ENCODE measurements at regions not wholly inside any gene's neighbourhood (a gene's known extent, or its start where the extent isn't known, plus 50 kb on each side); places are given as distances from the start of the nearest gene placed in this dataset.

DNA sequence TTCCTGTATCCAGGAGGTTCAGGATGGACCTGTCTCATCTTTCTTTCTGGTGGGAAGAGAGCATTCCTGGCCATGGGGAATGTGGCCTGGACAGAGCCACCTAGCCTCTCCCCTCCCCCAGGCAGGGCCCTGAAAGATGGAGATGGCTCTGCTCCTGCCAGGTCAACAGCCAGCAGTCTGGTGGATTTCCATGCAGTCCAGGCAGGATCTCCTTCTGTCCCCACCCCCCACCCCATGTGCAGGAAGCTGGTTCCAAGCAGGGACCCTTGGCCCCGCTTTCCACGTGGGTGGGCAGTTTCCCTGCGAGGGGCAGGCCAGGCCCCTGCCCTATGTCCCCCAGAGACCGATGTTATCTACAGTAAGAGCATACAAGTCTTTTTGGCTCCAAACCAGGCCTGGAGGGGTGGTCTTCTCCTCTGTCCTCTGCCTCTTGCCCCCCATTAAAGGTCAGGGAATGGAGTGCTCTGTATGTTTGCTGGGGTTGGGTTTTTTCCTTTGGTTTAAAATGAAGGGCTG is 240.5 kb downstream of the SEC14L1 start:
- no peak for DNase-seq

DNA sequence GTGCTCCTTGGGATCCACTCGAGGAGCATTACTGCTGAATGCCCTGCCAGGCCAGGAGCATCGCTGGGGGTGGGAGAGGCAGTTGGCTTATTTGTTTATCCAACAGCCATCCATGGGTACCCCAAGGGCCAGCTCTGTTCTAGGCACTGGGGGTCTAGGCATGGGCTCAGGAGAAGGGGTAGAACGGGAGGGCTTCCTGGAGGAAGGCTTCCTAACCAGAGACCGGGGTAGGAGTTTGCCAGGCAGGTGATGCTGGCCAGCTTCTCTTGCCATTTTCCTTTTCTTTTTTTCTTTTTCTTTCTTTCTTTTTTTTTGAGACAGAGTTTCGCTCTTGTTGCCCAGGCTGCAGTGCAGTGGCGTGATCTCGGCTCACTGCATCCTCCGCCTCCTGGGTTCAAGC is 241.0 kb downstream of the SEC14L1 start:
- DNase-seq, result no peak

DNA sequence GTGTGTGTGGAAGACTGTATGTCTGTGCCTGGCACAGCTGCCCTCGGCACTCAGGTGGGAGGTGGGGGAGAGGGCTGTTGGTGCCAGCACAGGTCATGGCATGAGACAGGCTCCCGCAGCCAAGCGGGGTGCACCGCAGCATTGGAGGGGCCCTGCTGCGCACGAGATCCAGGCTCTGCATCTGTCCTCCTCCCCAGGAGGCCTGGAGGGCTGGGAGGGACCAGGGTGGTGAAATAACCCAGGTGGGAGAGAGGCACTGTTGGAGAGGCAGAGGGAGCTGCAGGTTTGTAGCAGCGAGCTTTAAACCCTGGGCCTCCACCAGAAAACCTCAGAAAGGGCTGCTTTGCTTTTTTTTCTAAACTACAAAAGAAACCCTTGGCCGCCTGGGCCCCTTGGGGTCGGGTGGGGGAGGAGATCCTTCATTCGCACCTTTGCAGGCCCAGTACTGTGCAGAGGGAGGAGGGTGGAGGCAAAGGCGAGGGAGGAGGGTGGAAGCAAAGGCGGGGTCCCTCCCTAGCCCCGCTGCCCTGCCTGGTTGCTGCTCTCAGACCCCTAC is 241.7 kb downstream of the SEC14L1 start:
- no peak for DNase-seq

DNA sequence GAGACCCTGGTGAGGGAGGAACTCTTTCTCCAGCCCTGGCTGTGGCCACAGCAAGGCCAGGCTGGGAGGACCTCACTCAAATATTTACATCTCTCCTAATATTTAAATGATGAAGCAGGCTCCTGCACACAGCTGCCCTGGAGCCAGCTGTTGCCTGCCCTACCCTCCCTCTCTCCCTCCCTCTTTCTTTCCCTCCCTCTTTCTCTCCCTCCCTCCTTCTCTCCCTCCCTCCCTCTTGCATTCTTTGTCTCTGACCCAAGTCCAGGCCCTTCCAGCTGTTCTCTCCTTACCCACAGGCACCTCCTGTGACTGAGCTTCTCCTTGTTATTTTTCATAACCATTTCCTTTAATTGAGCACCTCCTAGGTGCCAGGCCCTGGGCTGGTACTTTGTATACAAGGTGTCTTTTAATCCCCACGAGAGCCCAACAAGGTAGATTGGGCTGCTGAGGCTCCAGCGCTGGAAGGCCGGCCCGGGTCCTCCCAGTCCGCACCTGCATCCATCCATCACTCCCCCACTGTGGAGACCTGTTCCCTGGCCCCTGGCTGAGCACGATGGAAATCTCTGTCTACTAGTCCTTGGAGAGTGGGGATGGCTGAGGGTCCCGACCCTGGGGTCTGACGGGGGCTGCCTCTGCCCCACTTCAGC is 242.3 kb downstream of the SEC14L1 start:
- DNase-seq, result no peak

DNA sequence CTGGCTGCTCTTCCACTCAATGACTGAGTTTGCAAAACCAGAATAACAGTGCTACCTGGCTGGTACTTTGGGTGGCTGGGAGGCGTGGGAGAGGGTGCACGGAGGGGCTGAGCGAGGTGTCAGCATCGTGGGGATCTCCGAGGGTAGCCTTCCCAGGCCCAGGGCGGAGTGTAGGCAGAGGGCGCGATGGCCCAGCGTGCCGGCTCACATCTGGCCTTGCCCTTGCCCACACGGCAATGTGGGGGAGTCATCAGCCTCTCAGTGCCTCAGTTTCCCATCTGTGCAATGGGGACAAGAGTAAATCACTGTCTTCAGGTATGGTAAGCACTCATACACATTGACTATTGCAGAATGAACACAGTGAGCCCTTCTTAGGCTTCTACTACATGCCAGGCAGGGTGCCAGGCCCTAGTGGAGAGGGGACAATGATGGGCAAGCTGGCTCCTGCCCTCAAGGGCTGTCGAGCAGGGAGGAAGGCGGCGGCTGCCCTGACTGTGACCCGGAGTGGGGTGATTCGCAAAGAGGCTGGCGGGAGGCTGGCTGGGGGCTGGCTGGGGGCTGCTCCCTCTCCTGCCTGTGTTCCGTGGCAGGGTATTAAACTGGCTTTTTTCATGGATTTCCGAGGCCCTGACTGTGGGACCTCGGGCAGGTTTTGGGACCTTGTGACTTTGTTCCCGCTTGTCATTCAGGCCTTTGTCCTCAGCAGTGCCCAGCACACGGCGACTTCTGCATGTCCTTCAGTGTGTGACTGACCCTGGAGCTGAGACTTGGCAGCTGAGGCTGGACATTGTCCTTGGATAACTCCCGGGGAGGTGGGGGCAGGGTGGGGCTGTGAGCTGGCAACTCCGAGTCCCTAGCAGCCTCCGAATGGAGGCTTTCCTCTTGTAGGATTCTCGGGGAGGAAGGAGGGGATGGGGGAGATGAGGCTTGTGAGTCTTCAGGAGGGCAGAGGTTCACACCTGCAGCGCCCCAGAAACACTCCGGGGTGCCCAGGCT is 243.1 kb downstream of the SEC14L1 start:
- DNase-seq, result no peak

DNA sequence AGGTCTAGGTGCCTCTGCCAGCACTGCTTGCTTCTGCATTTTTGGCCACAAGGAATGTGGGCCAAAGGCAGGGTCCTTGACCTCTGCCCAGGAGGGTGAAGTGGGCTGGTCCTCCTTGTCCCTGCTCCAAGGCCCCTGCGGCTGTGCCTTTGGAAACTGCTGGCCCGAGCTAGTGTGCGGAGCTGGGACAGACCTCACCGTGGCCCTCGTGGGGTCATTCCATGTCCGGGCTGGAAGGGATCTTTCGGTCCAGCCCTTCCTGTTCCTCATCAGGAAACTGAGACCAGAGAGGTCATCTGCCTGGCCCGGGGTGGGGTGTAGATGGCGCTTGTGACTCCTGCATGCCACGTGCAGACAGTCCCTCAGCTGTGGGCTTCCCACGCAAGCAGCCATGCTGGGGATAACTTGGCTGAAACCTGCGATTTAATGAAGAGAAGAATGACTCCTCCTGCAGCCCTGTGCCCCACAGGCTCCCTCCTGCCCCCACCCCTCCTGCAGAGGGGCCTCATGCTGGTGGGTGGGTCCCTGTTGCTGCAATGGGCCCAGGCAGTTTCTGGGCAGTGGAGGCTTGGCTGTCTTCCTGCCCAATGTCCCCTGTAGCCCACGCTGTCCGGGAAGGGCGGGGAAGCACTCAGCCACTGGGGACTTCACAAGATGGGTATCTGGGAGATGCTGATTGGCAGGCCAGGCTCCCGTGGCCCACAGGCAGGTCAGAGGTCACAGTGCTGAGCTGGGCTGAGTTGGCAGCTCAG is 245.2 kb downstream of the SEC14L1 start:
- DNase-seq, result peak; percentile 36

DNA sequence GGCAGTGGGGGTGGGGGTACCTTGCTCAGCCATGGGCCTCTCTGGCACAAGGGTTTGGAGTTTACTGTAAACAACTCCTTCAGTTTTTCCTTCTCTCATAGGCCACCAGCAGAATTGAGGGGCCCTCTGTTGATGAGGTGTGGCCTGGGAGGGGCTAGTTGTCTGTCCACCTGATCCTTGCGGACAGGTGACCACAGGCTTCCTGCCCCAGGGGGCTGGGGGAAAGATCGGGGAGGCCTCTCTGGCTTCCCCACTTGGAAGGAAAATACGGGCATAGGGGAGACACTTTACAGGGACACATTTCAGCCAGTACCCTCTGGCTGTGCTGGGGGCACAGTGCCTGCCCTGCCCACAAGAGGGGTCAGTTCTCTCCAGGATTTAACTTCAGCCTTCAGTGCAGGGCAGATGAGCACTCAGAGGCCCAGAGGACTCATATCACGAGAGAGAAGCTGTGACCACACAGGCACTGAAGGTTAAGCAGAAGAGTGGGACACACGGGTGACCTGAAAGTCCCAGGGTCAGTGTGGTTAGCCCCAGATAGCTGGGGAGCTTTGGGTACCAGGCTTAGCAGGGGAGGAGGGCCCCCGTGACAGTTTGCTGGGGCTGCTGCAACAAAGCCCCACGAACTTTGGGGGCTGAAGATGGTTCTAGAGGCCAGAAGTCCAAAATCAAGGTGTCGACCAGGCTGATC is 245.9 kb downstream of the SEC14L1 start:
- DNase-seq, result no peak

DNA sequence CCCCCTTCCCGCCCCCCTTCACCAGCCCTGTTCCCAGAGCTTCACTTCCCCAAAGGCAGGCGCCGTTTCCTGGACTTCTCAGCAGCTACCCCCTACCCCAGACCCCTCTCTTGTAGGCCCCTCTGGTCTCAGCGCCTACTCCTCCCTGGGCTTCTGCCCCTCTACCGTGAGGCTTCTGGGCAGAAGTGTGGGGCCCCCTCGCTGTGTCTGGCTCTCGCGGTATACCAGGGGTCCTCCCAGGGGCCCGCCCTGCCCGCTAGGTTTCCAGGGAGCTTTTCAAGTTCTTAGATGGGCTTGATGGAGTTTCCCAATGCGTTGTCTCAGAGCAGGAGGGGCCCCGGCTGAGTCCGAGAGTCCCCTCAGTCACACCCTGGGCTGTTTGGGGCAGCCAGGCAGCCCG is 247.1 kb downstream of the SEC14L1 start:
- DNase-seq, result no peak

DNA sequence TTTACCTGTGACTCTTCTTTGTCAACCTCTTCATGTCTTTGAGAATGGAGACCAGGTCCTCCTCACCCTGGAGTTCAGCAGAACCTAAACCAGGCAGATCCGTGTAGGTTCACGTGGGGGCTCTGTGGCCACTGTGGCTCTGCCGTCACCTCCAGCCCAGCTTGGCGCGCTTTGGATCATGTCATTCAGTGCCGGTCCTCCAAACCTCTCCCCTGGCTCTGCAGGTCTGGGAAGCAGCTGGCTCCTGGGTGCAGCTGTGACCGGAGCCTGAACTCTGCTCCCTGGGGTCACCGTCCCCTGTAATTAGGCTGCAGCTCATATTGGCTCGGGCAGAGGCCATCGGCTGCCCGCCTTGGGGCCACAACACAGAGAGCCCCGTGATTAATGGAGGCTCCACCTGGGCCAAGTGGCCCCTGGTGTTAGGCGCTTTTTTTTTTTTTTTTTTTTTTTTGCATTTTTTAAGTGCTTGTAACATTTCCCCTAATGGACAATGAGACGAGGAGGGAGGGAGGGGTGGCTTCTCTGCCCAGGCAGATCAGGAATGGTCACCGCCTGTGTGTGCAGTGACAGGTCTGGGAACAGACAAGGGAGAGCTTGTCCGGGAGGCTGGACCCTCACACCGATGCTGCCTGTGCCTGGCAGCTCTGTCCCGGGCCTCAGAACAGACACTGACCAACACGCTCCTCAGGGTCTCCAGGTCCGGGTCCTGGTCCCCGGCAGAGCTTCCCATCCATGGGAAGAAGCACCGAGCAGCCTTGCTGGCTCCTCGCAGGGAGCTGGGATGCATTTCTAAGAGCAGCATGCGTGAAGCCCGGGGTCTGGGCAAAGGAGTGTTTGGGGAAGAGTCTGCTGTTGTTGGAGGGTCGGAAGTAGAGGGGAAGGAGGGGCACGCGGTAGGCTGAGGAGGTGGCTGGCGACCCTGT is 247.9 kb downstream of the SEC14L1 start:
- no peak for DNase-seq

DNA sequence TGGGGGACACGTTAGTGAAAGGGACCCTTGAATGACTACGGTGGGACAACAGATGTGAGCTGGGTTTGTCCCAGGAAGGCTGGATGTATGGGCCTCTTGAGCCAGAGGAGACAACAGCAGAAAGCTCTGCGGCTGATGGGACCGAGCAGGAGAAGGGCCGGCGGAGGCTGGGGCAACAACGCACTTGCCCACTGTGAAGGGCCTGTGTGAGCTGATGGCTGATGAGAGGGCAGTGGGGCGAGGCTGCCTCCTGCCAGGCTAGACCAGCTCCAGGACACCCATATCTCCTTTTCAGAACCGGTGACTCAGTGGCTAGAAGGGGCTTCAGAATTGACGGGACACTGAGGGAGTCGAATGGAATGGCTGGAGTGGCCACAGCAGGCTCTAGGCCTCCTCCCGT is 250.1 kb downstream of the SEC14L1 start:
- no peak for DNase-seq

DNA sequence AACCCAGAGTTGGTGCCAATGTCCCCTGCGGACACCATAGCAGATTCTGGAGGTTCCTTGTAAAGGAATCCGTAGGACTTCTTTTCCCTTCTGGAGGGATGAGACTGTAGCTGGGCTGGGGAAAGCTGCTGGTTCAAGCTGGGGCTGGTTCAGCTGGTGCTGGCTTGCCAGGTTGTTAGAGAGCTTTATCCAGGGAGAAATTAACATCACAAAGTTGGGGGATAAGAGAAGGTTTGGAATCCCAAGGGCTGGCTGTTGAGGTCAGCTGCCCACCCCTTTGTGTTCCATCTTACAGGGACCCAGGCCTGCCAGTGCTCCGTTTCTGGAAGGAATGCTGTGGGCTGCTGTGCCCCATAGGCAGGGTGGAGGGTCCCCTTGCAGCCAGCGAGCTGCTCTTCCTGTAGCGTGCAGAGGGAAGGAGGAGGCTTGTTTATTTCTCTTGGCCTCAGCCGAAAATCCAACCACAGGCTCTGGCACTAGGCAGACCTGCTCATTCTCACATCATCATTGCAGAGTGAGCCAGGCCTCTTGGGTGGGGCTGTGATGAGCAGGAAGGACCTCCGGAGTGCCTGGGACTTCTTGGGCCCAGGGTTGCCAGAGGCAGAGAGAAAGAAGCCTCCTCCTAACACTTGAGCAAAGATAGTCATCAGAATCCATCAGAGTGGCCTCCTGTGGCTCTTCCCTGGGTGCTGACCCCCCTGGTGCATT is 251.1 kb downstream of the SEC14L1 start:
- no peak for DNase-seq

DNA sequence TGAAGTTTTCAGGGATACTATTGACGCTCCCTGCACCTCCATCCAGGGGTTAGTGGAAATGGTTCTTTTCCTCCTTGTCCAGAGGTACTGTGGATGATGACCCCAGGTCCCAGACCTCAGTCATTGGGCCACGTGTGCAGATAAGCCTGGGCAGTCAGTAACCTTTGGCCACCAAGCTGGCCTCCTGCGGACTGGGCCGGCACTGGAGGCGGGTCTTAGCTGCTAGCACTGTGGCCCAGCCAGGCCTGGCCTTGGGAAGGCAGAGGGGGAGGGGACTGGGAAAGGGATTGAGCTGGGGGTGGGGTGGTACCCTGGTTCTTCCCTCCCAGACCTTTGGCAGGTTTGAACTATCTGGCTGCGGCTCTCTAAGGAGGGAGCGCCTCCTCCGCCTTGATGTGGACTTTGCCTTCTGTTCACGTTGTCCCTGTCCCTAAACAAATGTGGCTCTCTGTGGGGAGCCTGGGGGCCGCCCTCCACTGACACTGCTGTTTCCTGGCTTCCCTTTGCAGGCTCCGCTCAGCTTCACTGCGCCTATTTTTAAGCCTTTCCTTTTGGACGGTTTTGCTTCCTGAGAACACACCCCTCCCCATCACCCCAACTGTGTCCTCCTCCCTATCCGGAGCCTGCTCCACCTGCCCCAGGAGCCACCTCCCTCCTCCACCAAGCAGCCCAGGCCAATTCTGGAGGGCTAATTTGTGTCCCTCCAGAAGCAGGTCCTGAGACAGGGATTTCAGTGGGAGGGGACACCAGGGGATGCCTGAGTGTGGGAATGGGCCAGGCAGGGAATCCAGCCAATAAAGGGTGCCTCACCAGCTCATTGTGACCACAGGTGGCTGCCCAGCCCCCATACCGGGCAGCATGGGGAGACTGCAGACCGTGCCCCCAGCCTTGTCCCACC is 251.9 kb downstream of the SEC14L1 start:
- no peak for DNase-seq

DNA sequence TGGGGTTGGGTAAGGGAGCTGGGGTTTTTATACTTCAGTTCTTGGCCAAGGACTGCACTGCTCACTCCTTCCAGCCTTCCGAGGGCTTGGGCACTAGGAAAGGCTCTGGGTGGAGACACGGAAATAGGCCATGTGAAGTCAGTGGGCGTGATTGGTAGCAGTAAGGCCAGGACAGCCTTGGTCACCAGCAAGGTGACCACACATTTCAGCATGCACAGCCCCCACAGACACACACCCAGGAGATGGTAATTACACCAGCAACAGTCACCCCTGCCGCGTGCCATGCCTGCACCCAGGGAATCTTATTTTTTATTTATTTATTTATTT is 252.5 kb downstream of the SEC14L1 start:
- no peak for DNase-seq

DNA sequence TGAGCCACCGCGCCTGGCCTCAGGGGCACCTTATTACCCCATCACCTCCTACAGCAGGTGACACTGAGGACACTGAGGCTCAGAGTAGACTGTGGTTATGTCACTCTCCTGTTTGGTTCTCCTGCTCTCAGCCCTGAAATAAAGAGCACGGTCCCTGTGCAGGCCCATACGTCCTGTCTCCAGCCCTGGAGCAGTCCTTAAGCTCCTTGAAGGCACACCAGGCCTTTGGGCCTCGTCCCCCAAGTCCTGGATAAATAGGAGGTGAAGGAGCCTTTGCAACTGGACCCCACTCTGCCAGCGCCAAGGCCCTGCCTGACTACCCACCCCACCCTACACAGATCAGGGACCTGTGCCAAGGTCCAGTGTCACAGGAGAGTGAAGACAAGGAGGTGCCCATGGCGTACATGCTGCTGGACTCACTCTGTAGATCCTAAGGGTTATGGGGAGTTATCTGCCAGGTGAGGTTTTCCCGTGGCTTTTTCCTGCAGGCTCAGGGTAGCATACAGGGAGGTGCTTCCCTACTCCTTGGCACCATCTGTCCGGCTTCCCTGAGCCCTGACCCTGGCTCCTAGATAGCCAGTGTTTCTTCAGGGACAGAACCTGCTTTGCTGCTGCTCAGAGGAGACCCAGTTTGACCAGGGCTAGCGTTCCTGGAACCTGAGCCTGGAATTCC is 253.2 kb downstream of the SEC14L1 start:
- no peak for DNase-seq

DNA sequence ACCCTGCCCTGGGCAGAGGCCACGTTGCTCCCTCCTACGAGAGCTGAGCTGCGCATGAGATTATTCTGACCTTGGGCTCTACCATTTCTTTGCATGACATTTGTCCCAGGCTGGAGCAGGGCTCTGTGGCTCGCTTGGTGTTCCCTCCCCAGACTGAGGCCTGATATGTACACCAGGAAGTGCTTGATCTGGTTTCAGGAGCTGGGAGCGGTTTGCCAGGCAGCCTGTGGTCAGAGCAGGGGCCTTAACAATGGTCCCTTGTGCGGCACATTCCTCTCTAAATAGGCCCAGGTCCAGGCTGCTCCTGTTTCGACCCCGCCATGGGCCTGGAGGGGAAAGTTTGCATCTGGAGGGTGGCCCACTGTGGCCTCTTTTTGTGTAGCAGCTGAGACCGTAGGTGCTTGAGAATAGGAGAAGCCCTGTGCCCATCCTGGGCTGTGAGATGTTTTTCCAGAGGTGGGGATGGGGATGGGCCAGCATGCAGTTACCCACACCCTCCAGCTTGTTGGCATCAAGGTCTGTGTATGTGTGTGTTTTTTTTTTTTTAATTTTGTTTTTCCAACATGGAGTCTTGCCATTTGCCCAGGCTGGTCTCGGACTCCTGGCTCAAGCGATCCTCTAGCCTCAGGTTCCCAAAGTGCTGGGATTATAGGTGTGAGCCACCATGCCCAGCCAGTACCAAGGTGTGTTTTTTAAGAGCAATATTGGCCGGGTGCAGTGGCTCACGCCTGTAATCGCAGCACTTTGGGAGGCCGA is 253.9 kb downstream of the SEC14L1 start:
- no peak for DNase-seq

DNA sequence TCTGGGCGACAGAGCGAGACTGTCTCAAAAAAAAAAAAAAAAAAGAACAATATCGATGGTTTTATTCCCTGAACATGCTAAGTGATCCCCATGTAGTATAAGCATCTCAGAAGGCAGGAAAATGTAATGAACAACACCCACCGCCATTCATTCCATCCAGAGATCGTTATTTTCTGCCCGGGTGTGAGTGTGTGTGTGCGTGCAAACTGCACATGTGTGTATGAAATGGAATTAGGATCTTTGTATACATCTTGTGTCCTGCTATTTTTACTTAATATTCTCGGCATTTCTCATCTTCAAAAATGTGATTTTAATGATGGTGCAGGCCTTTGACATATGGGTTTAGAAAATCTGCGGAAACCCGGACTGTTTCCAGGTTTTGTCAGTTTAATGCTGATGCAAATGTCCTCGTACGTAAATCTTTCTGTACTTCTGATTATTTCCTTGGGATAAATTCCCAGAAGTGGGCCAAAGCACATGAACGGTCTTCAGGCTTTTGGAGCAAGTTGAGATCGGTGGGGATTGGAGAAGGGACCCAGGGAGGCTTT is 254.8 kb downstream of the SEC14L1 start:
- no peak for DNase-seq

DNA sequence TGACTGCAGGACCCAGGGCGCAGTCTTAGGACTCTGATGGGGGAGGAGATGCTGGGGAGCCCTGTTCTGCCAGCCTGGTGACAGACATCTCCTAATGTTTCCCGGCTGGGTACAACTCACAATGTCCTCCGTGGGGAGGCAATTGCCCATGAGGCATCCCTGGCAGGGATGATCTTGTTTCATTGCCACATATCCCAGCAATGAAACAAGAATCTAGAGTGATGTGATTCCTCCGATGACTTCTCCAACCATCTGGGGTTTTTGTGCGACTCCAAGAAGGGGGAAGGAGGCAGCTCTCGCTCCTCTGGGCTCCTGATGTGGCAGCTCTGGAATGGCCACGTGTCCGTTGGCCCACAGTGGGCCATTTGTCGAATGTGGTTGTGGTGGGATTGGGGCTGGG is 255.8 kb downstream of the SEC14L1 start:
- no peak for DNase-seq

DNA sequence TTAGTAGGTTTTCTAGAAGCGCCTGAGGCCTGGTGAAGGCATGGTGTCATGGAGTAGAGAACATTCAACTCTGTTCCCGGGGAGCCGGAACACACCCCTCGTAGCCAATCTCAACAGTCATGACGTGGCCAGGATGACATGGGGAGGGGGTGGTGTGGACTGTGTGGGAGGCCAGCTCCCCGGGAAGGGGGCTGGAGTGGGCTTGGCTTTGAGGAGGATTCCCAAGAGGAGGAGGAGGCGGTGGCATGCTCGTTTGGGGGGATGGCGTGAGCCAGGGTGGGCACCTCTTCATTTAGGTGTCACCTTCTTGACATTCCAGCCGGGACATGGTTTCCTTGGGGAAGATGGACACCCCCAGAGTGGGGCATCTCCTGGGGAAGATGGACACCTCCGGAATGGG is 257.5 kb downstream of the SEC14L1 start:
- DNase-seq, result no peak
